RWPE1 (cell line): ENCODE measurements at regions not wholly inside any gene's neighbourhood (a gene's known extent, or its start where the extent isn't known, plus 50 kb on each side); places are given as distances from the start of the nearest gene placed in this dataset.
"Not testable (repeated sequence)": the region's sequence is repeated elsewhere in the genome, so short reads cannot be mapped to it uniquely, and the experiment has no call there.

Source experiments
- CTCF ChIA-PET: fragments of 350-600 bp; sonication (Branson Sonifier 250); formaldehyde crosslinking; extraction: SDS; loops from one replicate; lab custom pipeline; 2021; lab: Yijun Ruan, JAX
- POLR2A ChIA-PET: fragments of 400-600 bp; formaldehyde crosslinking; extraction: SDS; loops from one replicate; lab custom pipeline; 2020; ENCODE audit warnings: antibody characterized with exemption; ENCODE audit not compliant: low non-redundant PET; lab: Yijun Ruan, JAX
- DNase-seq: peaks from one replicate; pipeline ENCODE4 v3.0.0; 2012; ENCODE audit warnings: low spot score
- H3K27ac ChIP-seq: fragments of 450-650 bp; 2 replicates; pipeline ENCODE4 v1.5.1; 2017
- TF ChIP-seq, protein P1 (sequence below): fragments of 450-650 bp; conservative IDR thresholded peaks from 2 replicates; pipeline ENCODE4 v1.5.1; 2017; ENCODE audit warnings: low read depth, mild to moderate bottlenecking

- DNase-seq = no peak
- TF ChIP-seq, protein P1, sequence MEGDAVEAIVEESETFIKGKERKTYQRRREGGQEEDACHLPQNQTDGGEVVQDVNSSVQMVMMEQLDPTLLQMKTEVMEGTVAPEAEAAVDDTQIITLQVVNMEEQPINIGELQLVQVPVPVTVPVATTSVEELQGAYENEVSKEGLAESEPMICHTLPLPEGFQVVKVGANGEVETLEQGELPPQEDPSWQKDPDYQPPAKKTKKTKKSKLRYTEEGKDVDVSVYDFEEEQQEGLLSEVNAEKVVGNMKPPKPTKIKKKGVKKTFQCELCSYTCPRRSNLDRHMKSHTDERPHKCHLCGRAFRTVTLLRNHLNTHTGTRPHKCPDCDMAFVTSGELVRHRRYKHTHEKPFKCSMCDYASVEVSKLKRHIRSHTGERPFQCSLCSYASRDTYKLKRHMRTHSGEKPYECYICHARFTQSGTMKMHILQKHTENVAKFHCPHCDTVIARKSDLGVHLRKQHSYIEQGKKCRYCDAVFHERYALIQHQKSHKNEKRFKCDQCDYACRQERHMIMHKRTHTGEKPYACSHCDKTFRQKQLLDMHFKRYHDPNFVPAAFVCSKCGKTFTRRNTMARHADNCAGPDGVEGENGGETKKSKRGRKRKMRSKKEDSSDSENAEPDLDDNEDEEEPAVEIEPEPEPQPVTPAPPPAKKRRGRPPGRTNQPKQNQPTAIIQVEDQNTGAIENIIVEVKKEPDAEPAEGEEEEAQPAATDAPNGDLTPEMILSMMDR = no peak
- POLR2A ChIA-PET = no interaction called here
- CTCF ChIA-PET = no interaction called here
- no peak overlapping the region for H3K27ac ChIP-seq
Measured at GRCh38 chr3:22731901-22732300, 471.2 kb upstream of the UBE2E2 start.

- no peak for DNase-seq
- TF ChIP-seq, protein P1 = no peak
- H3K27ac ChIP-seq = no peak overlapping the region
- ChIA-PET POLR2A (no interaction called here), CTCF (no interaction called here)
Measured at GRCh38 chr3:22732641-22733040, 470.5 kb upstream of the UBE2E2 start.

- CTCF ChIA-PET = no interaction called here
Measured at GRCh38 chr3:22734207-22734606, 468.9 kb upstream of the UBE2E2 start.

DNA sequence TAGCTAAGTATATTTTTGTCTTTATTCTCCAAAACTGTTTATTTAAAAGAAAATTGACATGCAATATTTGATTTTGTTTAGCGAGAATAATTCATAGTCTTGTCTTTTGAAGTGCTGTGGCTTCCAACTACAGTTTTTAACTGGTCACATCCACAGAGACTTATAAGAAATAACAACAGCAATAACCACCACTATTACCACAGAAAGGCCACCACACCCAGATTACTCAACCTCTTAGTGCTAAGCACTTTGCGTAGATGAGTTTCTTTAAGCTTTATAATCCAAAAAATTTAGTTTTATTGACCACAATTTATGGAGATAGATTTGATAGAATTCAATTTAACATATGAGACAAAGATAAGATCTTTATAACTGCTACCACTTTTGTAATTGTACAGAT, 468.4 kb upstream of the UBE2E2 start:
- TF ChIP-seq, protein P1 = no peak
- ChIA-PET POLR2A (no interaction called here), CTCF (no interaction called here)
- DNase-seq = no peak
- H3K27ac ChIP-seq = no peak overlapping the region

More at GRCh38 chr3:22734207-22734606, 468.9 kb upstream of the UBE2E2 start:
- no peak overlapping the region for H3K27ac ChIP-seq
- TF ChIP-seq, protein P1 = no peak
- POLR2A ChIA-PET = no interaction called here
- no peak for DNase-seq

GRCh38 chr3:22735373-22735772, 467.8 kb upstream of the UBE2E2 start:
- no peak overlapping the region for H3K27ac ChIP-seq
- POLR2A ChIA-PET = no interaction called here
- no peak for DNase-seq
- CTCF ChIA-PET = no interaction called here
- TF ChIP-seq, protein P1 = no peak

DNA sequence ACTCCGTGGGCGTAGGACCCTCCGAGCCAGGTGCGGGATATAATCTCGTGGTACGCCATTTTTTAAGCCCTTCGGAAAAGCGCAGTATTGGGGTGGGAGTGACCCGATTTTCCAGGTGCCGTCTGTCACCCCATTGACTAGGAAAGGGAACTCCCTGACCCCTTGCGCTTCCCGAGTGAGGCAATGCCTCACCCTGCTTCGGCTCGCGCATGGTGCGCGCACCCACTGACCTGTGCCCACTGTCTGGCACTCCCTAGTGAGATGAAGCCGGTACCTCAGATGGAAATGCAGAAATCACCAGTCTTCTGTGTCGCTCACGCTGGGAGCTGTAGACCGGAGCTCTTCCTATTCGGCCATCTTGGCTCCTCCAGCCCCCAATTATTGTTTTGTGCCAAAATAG, 459.7 kb upstream of the UBE2E2 start:
- H3K27ac ChIP-seq, POLR2A ChIA-PET, CTCF ChIA-PET, DNase-seq: not testable (repeated sequence)

DNA sequence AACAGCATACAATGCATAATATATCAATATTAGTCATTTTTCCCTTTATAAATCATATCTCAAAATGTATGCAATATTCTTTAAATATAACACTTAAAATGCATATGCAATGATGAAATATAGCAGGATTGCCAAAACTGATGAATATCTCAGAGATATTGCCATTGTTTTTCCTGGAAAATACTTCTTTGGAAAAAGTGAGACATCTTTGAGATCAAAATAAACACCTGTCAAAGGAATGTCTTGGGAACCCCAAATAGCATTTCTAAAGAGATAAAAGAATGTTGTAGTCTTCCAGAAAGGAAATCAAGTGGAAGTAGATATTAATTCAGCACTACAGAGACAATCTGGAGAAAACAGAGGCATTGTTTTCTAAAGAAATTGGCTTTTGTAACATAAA, 457.8 kb upstream of the UBE2E2 start:
- no peak for DNase-seq
- ChIA-PET POLR2A (no interaction called here), CTCF (no interaction called here)
- TF ChIP-seq, protein P1 = no peak
- H3K27ac ChIP-seq = no peak overlapping the region
